ENCODE measurements at regions not wholly inside any gene's neighbourhood (a gene's known extent, or its start where the extent isn't known, plus 50 kb on each side); places are given as distances from the start of the nearest gene placed in this dataset.

- no peak overlapping the region for H3K4me3 ChIP-seq (ENCODE audit: extremely low read depth in 1 of 4, insufficient read depth in 2 of 4, low read depth in 3 of 4, low read length in 4 of 4)
- H3K9me3 ChIP-seq (ENCODE audit: insufficient read depth in 2 of 2, low read depth in 1 of 2, low read length in 1 of 2), result peaks cover 0 to 13% of the 10 kb centered on the region in 2 experiments; a peak in 2 of 4 replicates
- no peak overlapping the region for H3K4ac ChIP-seq (replicated peaks; ENCODE audit: insufficient read length, low read depth, low read length)
- FAIRE-seq (no peak), DNase-seq (ENCODE audit: low read depth in 1 of 2, low spot score in 2 of 2) (no peak)
- H3K14ac ChIP-seq (ENCODE audit: insufficient read length), result no peak overlapping the region
- no peak overlapping the region for H3K9ac ChIP-seq (replicated peaks in 1 of 4; ENCODE audit: extremely low read depth in 1 of 4, low read depth in 3 of 4, low read length in 3 of 4)
- H2AK5ac ChIP-seq (ENCODE audit: low read depth, low read length), result no peak overlapping the region
- no peak overlapping the region for H3K56ac ChIP-seq (replicated peaks; ENCODE audit: insufficient read length, low read depth, low read length)
- H4K91ac ChIP-seq (replicated peaks; ENCODE audit: insufficient read length, low read length), result no peak overlapping the region
- H2BK20ac ChIP-seq (ENCODE audit: low read length), result no peak overlapping the region
- no peak overlapping the region for H3K27ac ChIP-seq (ENCODE audit: low read depth, low read length)
- H3K4me1 ChIP-seq (replicated peaks in 1 of 4; ENCODE audit: control insufficient read depth in 3 of 4, insufficient read depth in 4 of 4, low read length in 3 of 4), result no peaks in the 10 kb centered on the region
- H3K4me2 ChIP-seq (ENCODE audit: insufficient read depth in 1 of 2, low read depth in 2 of 2, low read length in 2 of 2), result no peak overlapping the region
- no peak overlapping the region for H3K18ac ChIP-seq (ENCODE audit: extremely low read depth, low read length)
- no peak overlapping the region for H2AFZ ChIP-seq (ENCODE audit: low read length)
- H3K23ac ChIP-seq (ENCODE audit: insufficient read length), result no peak overlapping the region
- H3K27me3 ChIP-seq (replicated peaks in 1 of 4; ENCODE audit: control insufficient read depth in 3 of 4, extremely low read depth in 1 of 4, insufficient read depth in 3 of 4, low read length in 3 of 4), result no peaks in the 10 kb centered on the region
- H2BK12ac ChIP-seq (ENCODE audit: low read depth, low read length), result no peak overlapping the region
- ChIA-PET CTCF (ENCODE audit: partially characterized antibody) (interaction anchor here (1.0 to 1.6 kb wide), 2 partner anchors 18 to 85 kb away, joined by 5 to 6 read pairs; no protein-coding TSS in a partner anchor), POLR2A (ENCODE audit: partially characterized antibody) (interaction anchor here (0.6 kb wide), 1 partner anchor 225 kb away, joined by 3 read pairs; no protein-coding TSS in a partner anchor)
- no peak overlapping the region for H4K5ac ChIP-seq (ENCODE audit: insufficient read length, low read depth, low read length)
- no peak overlapping the region for H2BK120ac ChIP-seq (replicated peaks; ENCODE audit: low read depth, low read length)
- 87% methylated on average over 6 of the region's 6 CpGs; no CpG with 5 or more reads in 1 of the 2 experiments for WGBS, 2 experiments (ENCODE audit: extremely low coverage in 1 of 2, insufficient coverage in 1 of 2, insufficient read length in 1 of 2, insufficient replicate concordance in 2 of 2, low coverage in 1 of 2, low lambda C conversion rate in 2 of 2, missing lambda C conversion rate in 1 of 2)
- no peaks in the 10 kb centered on the region for H3K79me2 ChIP-seq (ENCODE audit: control insufficient read depth in 1 of 2, insufficient read depth in 2 of 2, low read length in 2 of 2)
- no peaks in the 10 kb centered on the region for H4K20me1 ChIP-seq (replicated peaks in 1 of 2; ENCODE audit: control insufficient read depth in 1 of 2, insufficient read depth in 2 of 2, low read length in 2 of 2)
- H2BK15ac ChIP-seq (ENCODE audit: low read length), result no peak overlapping the region
- H3K36me3 ChIP-seq (ENCODE audit: control insufficient read depth in 2 of 4, insufficient read depth in 4 of 4, low read length in 3 of 4), result peaks cover 0 to 5% (median 0%) of the 10 kb centered on the region in 4 experiments; a peak in 1 of 8 replicates
- no peaks in the 10 kb centered on the region for H3K79me1 ChIP-seq (ENCODE audit: low read depth, low read length)
- no peak overlapping the region for H4K8ac ChIP-seq (ENCODE audit: extremely low read depth, insufficient read depth, low read length)
- TF ChIP-seq POU5F1 (IDR thresholded peaks at IDR 0.05; ENCODE audit: low read depth, low read length) (no peak), RXRA (IDR thresholded peaks at IDR 0.05; ENCODE audit: insufficient read depth, low read depth, low read length) (no peak)
- H2BK5ac ChIP-seq (ENCODE audit: low read depth, low read length), result no peak overlapping the region
- no peaks in the 10 kb centered on the region for H3K23me2 ChIP-seq (ENCODE audit: low read depth, low read length)
Observed at GRCh38 chr4:37549041-37549440, 137.1 kb downstream of the RELL1 start.

Measured in H1 (cell line).